ENCODE measurements at regions not wholly inside any gene's neighbourhood (a gene's known extent, or its start where the extent isn't known, plus 50 kb on each side); places are given as distances from the start of the nearest gene placed in this dataset.

DNA sequence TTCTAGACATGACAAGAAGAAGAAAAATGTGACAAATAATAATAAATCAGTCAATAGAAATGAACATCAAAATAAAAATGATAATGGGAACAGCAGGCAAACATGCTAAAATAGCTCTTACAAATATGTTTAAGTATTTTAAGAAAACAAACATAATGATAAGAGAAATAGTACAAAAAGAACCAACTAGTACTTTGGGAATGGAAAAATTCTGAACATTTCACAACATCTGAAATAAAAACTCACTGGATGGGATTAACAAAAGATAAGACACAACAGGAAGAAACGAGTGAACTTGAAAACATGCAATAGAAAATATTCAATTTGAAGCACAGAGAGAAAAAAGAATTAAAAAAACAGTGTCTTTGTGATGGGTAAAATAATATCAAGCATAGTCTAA, 115.2 kb upstream of the TSPAN2 start:
- DNase-seq (ENCODE audit: low read depth, low spot score) = no peak

DNA sequence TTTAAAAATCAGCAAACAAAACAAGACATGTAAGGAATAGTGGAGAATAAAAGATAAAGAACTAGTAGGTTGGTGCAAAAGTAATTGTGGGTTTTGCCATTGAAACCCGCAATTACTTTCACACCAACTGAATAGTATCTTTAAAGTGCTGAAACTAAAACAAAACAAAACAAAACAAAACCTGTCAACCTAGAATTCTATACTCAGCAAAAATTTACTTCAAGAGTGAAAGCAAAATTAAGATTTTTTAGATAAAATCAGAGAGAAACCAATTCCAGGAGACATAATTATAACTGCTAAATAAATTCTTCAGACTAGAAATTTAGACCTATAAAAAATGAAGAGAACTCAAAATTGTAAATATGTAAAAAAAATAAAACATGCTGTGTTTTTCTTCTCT, 114.0 kb upstream of the TSPAN2 start:
- DNase-seq (ENCODE audit: low read depth, low spot score) = no peak

DNA sequence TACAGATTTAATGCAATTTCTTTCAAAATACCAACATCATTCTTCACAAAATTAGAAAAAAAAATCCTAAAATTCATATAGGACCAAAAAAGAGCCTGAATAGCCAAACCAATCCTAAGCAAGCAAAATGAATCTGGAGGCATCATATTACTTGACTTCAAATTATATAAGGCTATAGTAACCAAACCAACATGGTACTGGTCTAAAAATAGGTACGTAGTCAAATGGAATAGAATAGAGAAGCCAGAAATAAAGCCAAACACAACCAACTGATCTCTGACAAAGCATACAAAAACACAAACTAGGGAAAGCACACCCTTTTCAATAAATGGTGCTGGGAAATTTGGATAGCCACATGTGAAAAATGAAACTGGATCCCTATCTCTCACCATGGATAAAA, 112.3 kb upstream of the TSPAN2 start:
- DNase-seq (ENCODE audit: low read depth, low spot score) = no peak

DNA sequence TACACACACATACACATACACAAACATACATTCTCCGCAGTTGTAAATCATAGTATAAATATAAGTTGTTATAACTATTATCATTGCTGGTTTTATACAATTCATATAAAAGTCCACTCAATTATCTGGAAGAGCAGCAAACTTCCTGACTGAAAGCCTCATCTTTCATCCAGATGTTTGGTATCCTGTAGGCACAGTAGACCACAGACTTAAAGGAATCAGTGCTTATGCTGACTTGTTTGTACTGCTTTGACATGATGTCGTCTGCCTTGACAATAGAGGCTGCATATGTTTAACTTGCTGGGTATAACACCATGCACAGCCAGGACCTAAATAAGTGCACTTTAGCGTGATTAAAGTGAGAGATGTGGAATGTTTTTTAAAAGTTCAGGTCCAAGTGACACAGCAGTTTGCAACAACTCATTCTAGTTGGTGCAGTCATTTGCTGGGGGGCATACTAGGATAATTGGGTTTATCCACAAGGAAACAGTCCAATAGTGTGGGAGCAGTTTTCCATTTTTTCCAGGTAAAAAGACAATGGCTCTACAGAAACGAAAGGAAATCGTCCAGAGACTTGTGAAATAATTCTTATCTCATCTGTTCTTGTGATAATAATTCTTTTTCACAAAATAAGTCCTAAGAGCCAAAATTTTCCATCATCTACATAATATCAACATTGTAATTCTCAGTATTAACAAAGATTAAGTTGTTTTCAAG, 110.3 kb upstream of the TSPAN2 start:
- DNase-seq (ENCODE audit: low read depth, low spot score) = no peak

- DNase-seq (ENCODE audit: low read depth, low spot score) = no peak
Observed at GRCh38 chr1:115198938-115199337, 109.6 kb upstream of the TSPAN2 start.

DNA sequence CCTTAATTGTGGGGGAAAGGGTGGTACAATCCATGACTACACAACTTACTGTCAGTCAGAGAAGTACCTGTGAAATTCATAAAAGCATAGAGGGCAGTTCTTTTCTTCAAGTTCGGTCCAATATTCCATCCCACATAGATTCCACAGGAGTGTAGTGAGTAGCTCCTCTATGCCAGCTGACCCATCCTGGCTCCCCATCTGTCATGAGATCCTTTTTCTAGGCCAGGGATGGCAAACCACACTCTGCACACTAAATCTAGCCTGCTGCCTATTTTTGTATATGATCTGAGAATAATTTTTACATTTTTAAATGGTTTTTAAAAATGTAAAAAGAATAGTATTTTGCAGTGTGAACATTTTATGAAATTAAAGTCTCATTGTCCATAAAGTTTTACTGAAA, 107.0 kb upstream of the TSPAN2 start:
- DNase-seq (ENCODE audit: low read depth, low spot score) = no peak

GRCh38 chr1:115194506-115194905, 105.2 kb upstream of the TSPAN2 start:
- no peak for DNase-seq (ENCODE audit: low read depth, low spot score)

GRCh38 chr1:115193046-115193828, 103.9 kb upstream of the TSPAN2 start:
- DNase-seq (ENCODE audit: low read depth, low spot score) = no peak

DNA sequence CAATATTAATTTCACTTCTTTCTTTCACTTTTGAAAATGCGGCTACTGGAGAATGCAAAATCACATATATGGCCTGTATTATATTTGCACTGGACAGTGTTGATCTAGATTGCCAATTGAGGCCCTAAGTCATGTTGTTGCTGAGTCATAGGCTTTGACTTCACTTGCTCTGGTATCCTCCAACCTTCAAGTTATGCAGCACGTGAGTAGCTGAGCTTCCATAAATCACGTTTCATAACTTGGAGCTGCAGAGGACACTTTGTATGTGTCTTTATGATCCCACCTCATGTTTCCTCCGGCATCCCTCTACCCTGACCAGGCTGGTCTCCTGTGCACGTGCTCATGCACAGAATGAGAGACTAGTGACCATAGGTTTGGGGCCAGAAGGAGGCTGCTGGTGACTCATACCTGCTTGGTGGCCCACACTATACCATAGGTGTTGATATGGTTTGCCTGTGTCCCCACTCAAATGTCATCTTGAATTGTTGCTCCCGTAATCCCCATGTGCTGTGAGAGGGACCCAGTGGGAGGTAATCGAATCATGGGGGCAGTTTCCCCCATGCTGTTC, 103.0 kb upstream of the TSPAN2 start:
- DNase-seq (ENCODE audit: low read depth, low spot score) = no peak

DNA sequence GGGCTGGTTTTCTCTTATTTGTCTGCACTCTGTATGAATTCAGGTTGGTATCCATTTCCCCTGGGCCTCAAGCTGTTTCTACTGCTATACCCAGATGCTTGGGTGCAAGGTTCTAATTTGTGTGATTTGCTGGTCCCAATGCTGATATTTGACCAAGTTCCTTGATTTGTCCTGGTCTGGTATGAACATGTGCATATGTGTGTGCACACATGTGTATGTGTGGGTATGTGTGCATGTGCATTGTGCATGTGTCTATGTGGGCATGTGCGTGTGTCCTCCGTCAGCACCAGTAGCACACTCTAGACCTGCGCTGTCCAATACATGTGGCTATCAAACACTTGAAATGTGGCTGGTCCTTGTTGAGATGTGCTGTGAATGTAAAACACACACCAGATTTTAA, 102.4 kb upstream of the TSPAN2 start:
- no peak for DNase-seq (ENCODE audit: low read depth, low spot score)

- no peak for DNase-seq (ENCODE audit: low read depth, low spot score)
Observed at GRCh38 chr1:115190540-115191170, 101.4 kb upstream of the TSPAN2 start.

GRCh38 chr1:115189814-115190539, 100.7 kb upstream of the TSPAN2 start:
- no peak for DNase-seq (ENCODE audit: low read depth, low spot score)

GRCh38 chr1:115188680-115189395, 99.5 kb upstream of the TSPAN2 start:
- no peak for DNase-seq (ENCODE audit: low read depth, low spot score)

GRCh38 chr1:115186711-115187265, 97.5 kb upstream of the TSPAN2 start:
- DNase-seq (ENCODE audit: low read depth, low spot score) = no peak

DNA sequence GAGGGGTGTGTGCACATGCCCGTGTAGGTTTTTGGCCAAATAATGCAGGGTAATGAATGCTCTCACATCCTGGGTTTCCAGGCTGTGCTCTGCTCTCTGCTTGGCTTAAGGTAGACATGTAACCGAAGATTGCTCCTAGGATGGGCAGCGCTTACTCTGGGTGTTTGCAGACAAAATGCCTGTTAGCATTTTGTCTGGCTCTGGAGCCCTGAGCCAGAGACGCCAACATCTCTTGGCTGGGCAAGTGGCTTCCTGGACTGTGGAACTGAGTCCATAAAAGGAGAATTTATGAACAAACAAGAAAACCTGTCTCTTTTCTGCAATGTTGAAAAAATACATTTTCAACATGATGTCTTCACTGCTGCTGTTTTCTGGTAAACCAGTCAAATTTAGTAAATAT, 96.0 kb upstream of the TSPAN2 start:
- DNase-seq (ENCODE audit: low read depth, low spot score) = no peak

GRCh38 chr1:115184951-115185331, 95.6 kb upstream of the TSPAN2 start:
- no peak for DNase-seq (ENCODE audit: low read depth, low spot score)

GRCh38 chr1:115184260-115184950, 95.1 kb upstream of the TSPAN2 start:
- no peak for DNase-seq (ENCODE audit: low read depth, low spot score)

- DNase-seq (ENCODE audit: low read depth, low spot score) = no peak
Observed at GRCh38 chr1:115183721-115184259, 94.5 kb upstream of the TSPAN2 start.

GRCh38 chr1:115183158-115183557, 93.9 kb upstream of the TSPAN2 start:
- no peak for DNase-seq (ENCODE audit: low read depth, low spot score)
